OCI-LY1 (cell line): ENCODE measurements at regions not wholly inside any gene's neighbourhood (a gene's known extent, or its start where the extent isn't known, plus 50 kb on each side); places are given as distances from the start of the nearest gene placed in this dataset.

ENCODE experiments used
- EZH2 ChIP-seq: fragments of 200-600 bp; sonication (generic), shearing (Covaris generic); IDR thresholded peaks from 2 replicates; pipeline ENCODE4 v1.8.0; 2017; ENCODE audit warnings: borderline replicate concordance, mixed run types, mild to moderate bottlenecking, antibody characterized with exemption, low read length, moderate library complexity, mixed read lengths
- TF ChIP-seq, protein P1 (sequence below): fragments of 200-600 bp; sonication (generic), shearing (Covaris generic); IDR thresholded peaks from 2 replicates; pipeline ENCODE4 v1.5.1; 2017; ENCODE audit warnings: mild to moderate bottlenecking, antibody characterized with exemption, low read length, moderate library complexity, mixed read lengths

DNA sequence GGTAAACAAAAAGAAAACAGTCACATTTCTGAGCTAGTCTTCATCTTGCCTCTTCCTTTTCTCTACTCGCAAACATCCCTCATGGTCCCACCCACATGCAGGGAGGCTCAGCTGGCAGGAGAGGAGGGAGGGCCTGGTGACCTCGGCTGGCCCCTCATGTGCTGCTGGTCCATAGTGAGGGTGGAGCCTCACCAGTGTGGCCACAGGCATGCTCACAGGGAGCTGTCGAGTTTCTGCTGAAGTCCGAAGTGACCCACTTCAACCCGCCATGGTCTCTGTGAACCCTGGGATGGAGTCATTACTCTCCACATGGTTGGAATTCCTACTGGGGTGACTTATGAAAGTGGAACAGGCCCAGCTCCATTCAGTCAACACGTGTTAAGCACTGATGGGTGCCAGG, 253.4 kb downstream of the RHOU start:
- no peak for TF ChIP-seq EZH2
- TF ChIP-seq, protein P1, sequence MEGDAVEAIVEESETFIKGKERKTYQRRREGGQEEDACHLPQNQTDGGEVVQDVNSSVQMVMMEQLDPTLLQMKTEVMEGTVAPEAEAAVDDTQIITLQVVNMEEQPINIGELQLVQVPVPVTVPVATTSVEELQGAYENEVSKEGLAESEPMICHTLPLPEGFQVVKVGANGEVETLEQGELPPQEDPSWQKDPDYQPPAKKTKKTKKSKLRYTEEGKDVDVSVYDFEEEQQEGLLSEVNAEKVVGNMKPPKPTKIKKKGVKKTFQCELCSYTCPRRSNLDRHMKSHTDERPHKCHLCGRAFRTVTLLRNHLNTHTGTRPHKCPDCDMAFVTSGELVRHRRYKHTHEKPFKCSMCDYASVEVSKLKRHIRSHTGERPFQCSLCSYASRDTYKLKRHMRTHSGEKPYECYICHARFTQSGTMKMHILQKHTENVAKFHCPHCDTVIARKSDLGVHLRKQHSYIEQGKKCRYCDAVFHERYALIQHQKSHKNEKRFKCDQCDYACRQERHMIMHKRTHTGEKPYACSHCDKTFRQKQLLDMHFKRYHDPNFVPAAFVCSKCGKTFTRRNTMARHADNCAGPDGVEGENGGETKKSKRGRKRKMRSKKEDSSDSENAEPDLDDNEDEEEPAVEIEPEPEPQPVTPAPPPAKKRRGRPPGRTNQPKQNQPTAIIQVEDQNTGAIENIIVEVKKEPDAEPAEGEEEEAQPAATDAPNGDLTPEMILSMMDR: no peak
